ENCODE measurements at regions not wholly inside any gene's neighbourhood (a gene's known extent, or its start where the extent isn't known, plus 50 kb on each side); places are given as distances from the start of the nearest gene placed in this dataset.

DNA sequence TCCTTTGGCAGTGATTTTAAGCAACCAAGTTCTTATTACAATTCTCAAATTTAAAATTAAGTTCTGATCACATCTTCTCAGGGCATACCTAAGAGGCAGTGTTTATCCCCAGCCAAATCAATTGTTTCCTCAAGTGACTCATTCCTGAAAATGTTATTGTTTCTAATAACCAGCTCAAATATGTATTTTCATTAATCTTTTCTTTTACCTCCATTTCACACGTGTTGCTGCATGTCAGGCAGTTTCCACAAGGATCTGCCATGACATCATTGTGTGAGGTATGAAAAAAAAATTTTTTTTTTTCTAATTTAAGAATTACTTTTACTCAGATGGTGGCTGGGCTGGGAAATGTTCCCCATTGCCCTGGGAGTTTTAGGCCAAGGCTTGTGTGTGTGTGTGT lies 113.0 kb upstream of the NTRK2 start:
- ATAC-seq (no peak), DNase-seq (ENCODE audit: low spot score) (no peak), FAIRE-seq (no peak)
- no peak overlapping the region for H3K4me2 ChIP-seq (ENCODE audit: low read depth, low read length)
- H3K9me3 ChIP-seq (ENCODE audit: low read length): no peaks in the 10 kb centered on the region
- intact Hi-C loops (cut with micrococcal nuclease; ENCODE audit: unreplicated experiment) (no loop called here), in situ Hi-C loops (cut with HindIII; ENCODE audit: extremely low pct_ligation_motif_present, low pct_unique_long_range_greater_than_20kb) (no loop called here)
- WGBS (ENCODE audit: low lambda C conversion rate): 0% methylated on average over 1 of the region's 1 CpG
- H2AFZ ChIP-seq (ENCODE audit: low read length): no peak overlapping the region
- POLR2A ChIA-PET: no interaction called here
- no peaks in the 10 kb centered on the region for H3K4me1 ChIP-seq (ENCODE audit: insufficient read depth, low read length)
- no peaks in the 10 kb centered on the region for H4K20me1 ChIP-seq (ENCODE audit: insufficient read depth, low read length)
- no peak overlapping the region for H3K9ac ChIP-seq (ENCODE audit: insufficient read depth, low read depth, low read length)
- H3K4me3 ChIP-seq (replicated peaks in 1 of 3; ENCODE audit: insufficient read depth in 1 of 3, low read depth in 2 of 3, low read length in 3 of 3): no peak overlapping the region
- H3K79me2 ChIP-seq (ENCODE audit: insufficient read depth, low read length): no peaks in the 10 kb centered on the region
- CTCF ChIA-PET (ENCODE audit: low intra/inter-chr PET ratio, low total read pairs): no interaction called here
- no peak overlapping the region for H3K27ac ChIP-seq (ENCODE audit: extremely low read length, insufficient read depth, low read length)
- no peaks in the 10 kb centered on the region for H3K36me3 ChIP-seq (replicated peaks in 1 of 2; ENCODE audit: control insufficient read depth in 1 of 2, insufficient read depth in 2 of 2, low read length in 2 of 2)
- TF ChIP-seq ZNF230 (CRISPR knock-in tag; IDR thresholded peaks at IDR 0.05): no peak
- TF ChIP-seq RBAK (CRISPR knock-in tag; IDR thresholded peaks at IDR 0.05): no peak
- no peaks in the 10 kb centered on the region for H3K27me3 ChIP-seq (ENCODE audit: control insufficient read depth in 1 of 2, insufficient read depth in 2 of 2, low read length in 2 of 2)
- no TSS peak for BruUV-seq (replicated peaks)

GRCh38 chr9:84557751-84558150 lies 111.8 kb upstream of the NTRK2 start:
- Histone ChIP-seq H3K79me2 (ENCODE audit: insufficient read depth, low read length) (no peaks in the 10 kb centered on the region), H3K27ac (ENCODE audit: extremely low read length, insufficient read depth, low read length) (no peak overlapping the region), H3K9me3 (ENCODE audit: low read length) (no peaks in the 10 kb centered on the region), H3K27me3 (ENCODE audit: control insufficient read depth in 1 of 2, insufficient read depth in 2 of 2, low read length in 2 of 2) (no peaks in the 10 kb centered on the region), H3K36me3 (replicated peaks in 1 of 2; ENCODE audit: control insufficient read depth in 1 of 2, insufficient read depth in 2 of 2, low read length in 2 of 2) (no peaks in the 10 kb centered on the region), H3K4me1 (ENCODE audit: insufficient read depth, low read length) (no peaks in the 10 kb centered on the region), H2AFZ (ENCODE audit: low read length) (no peak overlapping the region), H3K4me2 (ENCODE audit: low read depth, low read length) (no peak overlapping the region), H3K4me3 (replicated peaks in 1 of 3; ENCODE audit: insufficient read depth in 1 of 3, low read depth in 2 of 3, low read length in 3 of 3) (no peak overlapping the region), H3K9ac (ENCODE audit: insufficient read depth, low read depth, low read length) (no peak overlapping the region), H4K20me1 (ENCODE audit: insufficient read depth, low read length) (no peaks in the 10 kb centered on the region)
- ATAC-seq: no peak
- DNase-seq (ENCODE audit: low spot score): no peak
- intact Hi-C loops (cut with micrococcal nuclease; ENCODE audit: unreplicated experiment) (no loop called here), in situ Hi-C loops (cut with HindIII; ENCODE audit: extremely low pct_ligation_motif_present, low pct_unique_long_range_greater_than_20kb) (no loop called here)
- CTCF ChIA-PET (ENCODE audit: low intra/inter-chr PET ratio, low total read pairs): no interaction called here
- POLR2A ChIA-PET: no interaction called here
- no peak for FAIRE-seq
- WGBS (ENCODE audit: low lambda C conversion rate): 17% methylated on average over 4 of the region's 4 CpGs
- no TSS peak for BruUV-seq (replicated peaks)
- TF ChIP-seq ZBTB39 (CRISPR knock-in tag; IDR thresholded peaks at IDR 0.05) (no peak), RARG (CRISPR knock-in tag; IDR thresholded peaks at IDR 0.05; ENCODE audit: low read depth) (no peak), MEF2D (CRISPR knock-in tag; IDR thresholded peaks at IDR 0.05) (no peak), ZNF615 (CRISPR knock-in tag; IDR thresholded peaks at IDR 0.05; ENCODE audit: borderline replicate concordance) (no peak), ZSCAN30 (CRISPR knock-in tag; IDR thresholded peaks at IDR 0.05) (no peak), ZFAT (CRISPR knock-in tag; conservative IDR thresholded peaks at IDR 0.05) (no peak), ZNF788 (CRISPR knock-in tag; IDR thresholded peaks at IDR 0.05; ENCODE audit: borderline replicate concordance) (no peak)
- TF ChIP-seq, protein P1, sequence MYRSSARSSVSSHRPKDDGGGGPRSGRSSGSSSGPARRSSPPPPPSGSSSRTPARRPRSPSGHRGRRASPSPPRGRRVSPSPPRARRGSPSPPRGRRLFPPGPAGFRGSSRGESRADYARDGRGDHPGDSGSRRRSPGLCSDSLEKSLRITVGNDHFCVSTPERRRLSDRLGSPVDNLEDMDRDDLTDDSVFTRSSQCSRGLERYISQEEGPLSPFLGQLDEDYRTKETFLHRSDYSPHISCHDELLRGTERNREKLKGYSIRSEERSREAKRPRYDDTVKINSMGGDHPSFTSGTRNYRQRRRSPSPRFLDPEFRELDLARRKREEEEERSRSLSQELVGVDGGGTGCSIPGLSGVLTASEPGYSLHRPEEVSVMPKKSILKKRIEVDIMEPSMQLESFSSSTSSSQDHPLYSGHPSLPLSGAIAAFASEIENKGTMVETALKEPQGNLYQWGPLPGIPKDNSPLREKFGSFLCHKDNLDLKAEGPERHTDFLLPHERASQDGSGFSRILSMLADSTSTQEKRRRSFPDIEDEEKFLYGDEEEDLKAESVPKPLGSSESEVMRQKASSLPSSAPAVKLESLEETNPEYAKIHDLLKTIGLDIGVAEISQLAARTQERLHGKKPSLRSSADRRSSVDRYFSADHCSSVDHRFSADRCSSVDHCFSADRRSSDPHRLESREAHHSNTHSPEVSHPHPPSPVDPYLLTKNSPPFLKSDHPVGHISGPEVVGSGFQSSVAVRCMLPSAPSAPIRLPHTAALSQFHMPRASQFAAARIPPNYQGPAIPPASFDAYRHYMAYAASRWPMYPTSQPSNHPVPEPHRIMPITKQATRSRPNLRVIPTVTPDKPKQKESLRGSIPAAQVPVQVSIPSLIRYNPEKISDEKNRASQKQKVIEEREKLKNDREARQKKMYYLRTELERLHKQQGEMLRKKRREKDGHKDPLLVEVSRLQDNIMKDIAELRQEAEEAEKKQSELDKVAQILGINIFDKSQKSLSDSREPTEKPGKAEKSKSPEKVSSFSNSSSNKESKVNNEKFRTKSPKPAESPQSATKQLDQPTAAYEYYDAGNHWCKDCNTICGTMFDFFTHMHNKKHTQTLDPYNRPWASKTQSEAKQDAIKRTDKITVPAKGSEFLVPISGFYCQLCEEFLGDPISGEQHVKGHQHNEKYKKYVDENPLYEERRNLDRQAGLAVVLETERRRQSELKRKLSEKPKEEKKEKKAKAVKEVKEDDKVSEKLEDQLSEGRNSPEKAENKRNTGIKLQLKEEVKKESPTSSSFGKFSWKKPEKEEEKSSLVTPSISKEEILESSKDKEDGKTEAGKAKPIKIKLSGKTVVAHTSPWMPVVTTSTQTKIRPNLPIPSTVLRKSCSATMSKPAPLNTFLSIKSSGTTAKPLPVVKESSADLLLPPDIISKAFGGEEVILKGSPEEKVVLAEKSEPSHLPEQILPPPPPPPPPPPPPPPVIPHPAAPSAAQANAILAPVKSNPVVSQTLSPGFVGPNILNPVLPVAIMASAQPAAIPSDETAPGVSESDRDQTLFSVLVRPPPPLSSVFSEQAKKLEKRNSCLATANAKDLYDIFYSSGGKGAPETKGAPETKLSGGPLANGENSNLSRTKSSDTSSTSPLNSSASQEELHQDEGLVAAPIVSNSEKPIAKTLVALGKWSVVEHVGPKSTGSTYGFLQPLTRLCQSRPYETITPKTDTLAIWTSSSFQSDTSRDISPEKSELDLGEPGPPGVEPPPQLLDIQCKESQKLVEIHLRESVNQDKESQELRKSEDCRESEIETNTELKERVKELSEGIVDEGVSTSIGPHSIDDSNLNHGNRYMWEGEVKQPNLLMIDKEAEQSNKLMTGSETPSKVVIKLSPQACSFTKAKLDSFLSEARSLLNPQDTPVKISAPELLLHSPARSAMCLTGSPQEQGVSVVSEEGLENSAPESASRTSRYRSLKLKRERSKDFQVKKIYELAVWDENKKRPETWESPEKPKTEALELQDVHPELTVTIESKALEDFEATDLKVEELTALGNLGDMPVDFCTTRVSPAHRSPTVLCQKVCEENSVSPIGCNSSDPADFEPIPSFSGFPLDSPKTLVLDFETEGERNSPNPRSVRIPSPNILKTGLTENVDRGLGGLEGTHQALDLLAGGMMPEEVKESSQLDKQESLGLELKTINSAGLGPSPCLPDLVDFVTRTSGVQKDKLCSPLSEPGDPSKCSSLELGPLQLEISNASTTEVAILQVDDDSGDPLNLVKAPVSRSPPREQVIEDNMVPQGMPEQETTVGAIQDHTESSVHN (CRISPR knock-in tag; IDR thresholded peaks at IDR 0.05): no peak

All from HepG2 (cell line).